ENCODE measurements at regions not wholly inside any gene's neighbourhood (a gene's known extent, or its start where the extent isn't known, plus 50 kb on each side); places are given as distances from the start of the nearest gene placed in this dataset.
A peak's percentile ranks its signal among the peaks of the same experiment; 100 is the strongest.

DNA sequence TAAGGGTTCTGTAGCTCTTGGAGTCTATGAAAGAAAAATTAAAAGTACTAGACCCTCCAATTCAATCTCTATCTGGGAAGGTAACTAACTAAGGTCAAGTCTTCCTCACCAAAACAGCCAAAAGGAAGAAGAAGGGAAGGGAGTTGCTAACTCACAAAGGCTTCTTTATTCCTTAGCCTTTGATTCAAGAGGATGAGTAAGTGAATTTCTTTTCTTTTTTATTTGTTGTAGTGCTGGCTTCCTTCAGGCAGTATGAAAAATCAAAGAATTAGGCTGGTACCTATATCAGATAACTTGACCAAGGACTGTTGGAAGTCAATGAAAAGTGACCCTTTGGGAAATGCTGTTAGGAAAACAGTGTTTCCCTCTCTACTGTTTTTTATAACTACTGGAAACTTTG is 144.4 kb upstream of the NRIP1 start:
- Histone ChIP-seq H3F3A (ENCODE audit: low read depth) (no peaks in the 10 kb centered on the region), H3K9me2 (replicated peaks; ENCODE audit: low read depth, low read length) (no peaks in the 10 kb centered on the region), H3K4me2 (ENCODE audit: low read depth, low read length, poor library complexity, severe bottlenecking) (no peak overlapping the region)

DNA sequence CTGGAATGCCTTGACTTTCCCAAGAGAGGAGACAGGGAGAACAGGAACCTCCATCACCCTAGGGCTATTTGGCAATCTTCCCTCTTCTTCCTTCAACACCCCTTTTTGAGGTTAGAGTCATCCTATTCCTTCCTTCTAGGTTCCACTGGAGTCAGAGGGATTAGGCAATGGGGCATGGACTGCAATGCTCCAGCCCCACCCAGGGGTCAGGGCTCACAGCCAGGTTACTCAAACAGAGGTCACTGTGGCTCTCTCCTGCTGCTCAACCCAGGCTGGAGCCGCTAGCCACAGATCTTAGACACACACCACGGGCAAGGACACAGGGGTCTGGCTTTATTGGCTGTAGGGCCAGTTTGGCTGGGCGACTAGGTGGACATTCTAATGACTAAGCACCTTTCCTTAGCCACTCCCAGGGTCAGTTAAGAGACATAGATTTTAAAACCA is 145.5 kb upstream of the NRIP1 start:
- Histone ChIP-seq H3K9ac (ENCODE audit: low read depth, low read length, poor library complexity, severe bottlenecking) (no peak overlapping the region), H3K4me1 (ENCODE audit: insufficient read depth, low read length, poor library complexity, severe bottlenecking) (no peaks in the 10 kb centered on the region), H3K27me3 (ENCODE audit: insufficient read depth, low read length, poor library complexity, severe bottlenecking) (no peaks in the 10 kb centered on the region), H3F3A (ENCODE audit: low read depth) (no peaks in the 10 kb centered on the region), H3K9me2 (replicated peaks; ENCODE audit: low read depth, low read length) (no peaks in the 10 kb centered on the region), H3K36me3 (ENCODE audit: insufficient read depth, low read length) (no peaks in the 10 kb centered on the region), H3K79me2 (ENCODE audit: insufficient read depth, low read length) (no peaks in the 10 kb centered on the region), H2AFZ (ENCODE audit: low read length) (no peak overlapping the region), H4K20me1 (ENCODE audit: insufficient read depth, low read length, poor library complexity, severe bottlenecking) (no peaks in the 10 kb centered on the region), H3K4me2 (ENCODE audit: low read depth, low read length, poor library complexity, severe bottlenecking) (no peak overlapping the region), H3K4me3 (ENCODE audit: low read length, poor library complexity, severe bottlenecking) (no peak overlapping the region), H3K9me3 (ENCODE audit: insufficient read depth, low read depth, low read length) (no peaks in the 10 kb centered on the region)
- TF ChIP-seq, protein P1, sequence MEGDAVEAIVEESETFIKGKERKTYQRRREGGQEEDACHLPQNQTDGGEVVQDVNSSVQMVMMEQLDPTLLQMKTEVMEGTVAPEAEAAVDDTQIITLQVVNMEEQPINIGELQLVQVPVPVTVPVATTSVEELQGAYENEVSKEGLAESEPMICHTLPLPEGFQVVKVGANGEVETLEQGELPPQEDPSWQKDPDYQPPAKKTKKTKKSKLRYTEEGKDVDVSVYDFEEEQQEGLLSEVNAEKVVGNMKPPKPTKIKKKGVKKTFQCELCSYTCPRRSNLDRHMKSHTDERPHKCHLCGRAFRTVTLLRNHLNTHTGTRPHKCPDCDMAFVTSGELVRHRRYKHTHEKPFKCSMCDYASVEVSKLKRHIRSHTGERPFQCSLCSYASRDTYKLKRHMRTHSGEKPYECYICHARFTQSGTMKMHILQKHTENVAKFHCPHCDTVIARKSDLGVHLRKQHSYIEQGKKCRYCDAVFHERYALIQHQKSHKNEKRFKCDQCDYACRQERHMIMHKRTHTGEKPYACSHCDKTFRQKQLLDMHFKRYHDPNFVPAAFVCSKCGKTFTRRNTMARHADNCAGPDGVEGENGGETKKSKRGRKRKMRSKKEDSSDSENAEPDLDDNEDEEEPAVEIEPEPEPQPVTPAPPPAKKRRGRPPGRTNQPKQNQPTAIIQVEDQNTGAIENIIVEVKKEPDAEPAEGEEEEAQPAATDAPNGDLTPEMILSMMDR (conservative IDR thresholded peaks at IDR 0.05; ENCODE audit: low read length) = no peak
- TF ChIP-seq EZH2phosphoT487 (IDR thresholded peaks at IDR 0.05; ENCODE audit: borderline replicate concordance) = no peak

More for the DNA sequence above, 144.4 kb upstream of the NRIP1 start:
- Histone ChIP-seq H3K79me2 (ENCODE audit: insufficient read depth, low read length) (no peaks in the 10 kb centered on the region), H3K36me3 (ENCODE audit: insufficient read depth, low read length) (no peaks in the 10 kb centered on the region), H3K9ac (ENCODE audit: low read depth, low read length, poor library complexity, severe bottlenecking) (no peak overlapping the region), H2AFZ (ENCODE audit: low read length) (no peak overlapping the region), H3K4me3 (ENCODE audit: low read length, poor library complexity, severe bottlenecking) (no peak overlapping the region), H3K27me3 (ENCODE audit: insufficient read depth, low read length, poor library complexity, severe bottlenecking) (no peaks in the 10 kb centered on the region), H4K20me1 (ENCODE audit: insufficient read depth, low read length, poor library complexity, severe bottlenecking) (no peaks in the 10 kb centered on the region), H3K4me1 (ENCODE audit: insufficient read depth, low read length, poor library complexity, severe bottlenecking) (no peaks in the 10 kb centered on the region), H3K9me3 (ENCODE audit: insufficient read depth, low read depth, low read length) (no peaks in the 10 kb centered on the region)
- TF ChIP-seq, protein P1 (conservative IDR thresholded peaks at IDR 0.05; ENCODE audit: low read length) = no peak

DNA sequence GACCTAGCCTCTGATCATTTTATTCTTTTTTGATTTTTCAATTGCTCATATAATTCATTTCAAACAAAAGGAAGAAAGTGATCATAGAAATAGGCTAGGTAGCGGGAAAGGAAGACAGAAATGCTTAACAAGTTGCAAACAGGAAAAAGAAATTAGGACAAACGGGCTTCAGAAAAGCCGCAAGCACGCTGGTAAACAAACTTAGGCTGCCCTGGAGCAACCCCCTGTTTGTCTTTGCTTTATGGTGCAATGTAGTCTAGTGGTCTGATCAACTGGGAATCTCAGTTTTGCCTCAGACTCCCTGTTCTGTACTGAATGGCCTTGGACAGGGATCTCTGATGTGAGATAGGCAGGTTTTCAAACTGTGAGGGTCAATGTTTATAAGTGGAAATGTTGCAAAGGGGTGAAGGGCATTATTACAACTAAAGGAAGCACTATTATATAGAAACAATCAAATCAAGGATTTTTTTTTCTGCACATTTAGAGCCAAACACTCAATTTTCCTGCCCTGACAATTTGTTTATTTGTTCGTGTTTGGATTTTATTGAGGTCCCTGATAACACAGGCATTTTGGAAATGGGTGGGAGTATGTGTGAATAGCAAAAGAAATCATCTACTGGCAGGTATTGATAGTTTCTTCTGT is 146.8 kb upstream of the NRIP1 start:
- H3K4me2 ChIP-seq (ENCODE audit: low read depth, low read length, poor library complexity, severe bottlenecking) = no peak overlapping the region
- 0 out of 2 replicates have a peak overlapping the region, but pooled peaks have one; percentile 21 for H2AFZ ChIP-seq (ENCODE audit: low read length)

More for the DNA sequence above, 146.8 kb upstream of the NRIP1 start:
- no peak overlapping the region for H3K9ac ChIP-seq (ENCODE audit: low read depth, low read length, poor library complexity, severe bottlenecking)
- H3F3A ChIP-seq (ENCODE audit: low read depth) = no peaks in the 10 kb centered on the region
- H3K27me3 ChIP-seq (ENCODE audit: insufficient read depth, low read length, poor library complexity, severe bottlenecking) = no peaks in the 10 kb centered on the region
- no peak overlapping the region for H3K4me3 ChIP-seq (ENCODE audit: low read length, poor library complexity, severe bottlenecking)
- H3K79me2 ChIP-seq (ENCODE audit: insufficient read depth, low read length) = no peaks in the 10 kb centered on the region
- TF ChIP-seq, protein P1 (conservative IDR thresholded peaks at IDR 0.05; ENCODE audit: low read length) = no peak
- no peak for TF ChIP-seq EZH2phosphoT487 (IDR thresholded peaks at IDR 0.05; ENCODE audit: borderline replicate concordance)
- no peaks in the 10 kb centered on the region for H3K9me2 ChIP-seq (replicated peaks; ENCODE audit: low read depth, low read length)
- H3K4me1 ChIP-seq (ENCODE audit: insufficient read depth, low read length, poor library complexity, severe bottlenecking) = no peaks in the 10 kb centered on the region
- no peaks in the 10 kb centered on the region for H4K20me1 ChIP-seq (ENCODE audit: insufficient read depth, low read length, poor library complexity, severe bottlenecking)
- H3K9me3 ChIP-seq (ENCODE audit: insufficient read depth, low read depth, low read length) = no peaks in the 10 kb centered on the region
- H3K36me3 ChIP-seq (ENCODE audit: insufficient read depth, low read length) = no peaks in the 10 kb centered on the region
